Epithelial cell of esophagus (primary cell): ENCODE measurements at regions not wholly inside any gene's neighbourhood (a gene's known extent, or its start where the extent isn't known, plus 50 kb on each side); places are given as distances from the start of the nearest gene placed in this dataset.

ENCODE experiments used
- DNase-seq: peaks from one replicate; pipeline ENCODE4 v3.0.0; 2010; ENCODE audit warnings: low read depth
- H3K4me3 ChIP-seq: 2 replicates; pipeline ENCODE4 v1.5.1; 2011; ENCODE audit warnings: mild to moderate bottlenecking, low read length, control low read depth
- CTCF ChIP-seq: IDR thresholded peaks from 2 replicates; pipeline ENCODE4 v1.5.1; 2011; ENCODE audit warnings: low read depth, mild to moderate bottlenecking, low read length, control low read depth, inconsistent platforms; ENCODE audit not compliant: insufficient read depth; ENCODE audit errors: missing control alignments

GRCh38 chr7:1314908-1315450 lies 82.3 kb downstream of the UNCX start:
- DNase-seq, result no peak
- no peak overlapping the region for H3K4me3 ChIP-seq
- TF ChIP-seq CTCF, result no peak

- no peak for DNase-seq
- H3K4me3 ChIP-seq, result no peak overlapping the region
- no peak for TF ChIP-seq CTCF
Measured at GRCh38 chr7:1316086-1316485, 83.4 kb downstream of the UNCX start.

- TF ChIP-seq CTCF, result no peak
- DNase-seq, result no peak
- H3K4me3 ChIP-seq, result no peak overlapping the region
Measured at GRCh38 chr7:1317646-1318045, 85.0 kb downstream of the UNCX start.

GRCh38 chr7:1318051-1318450 lies 85.4 kb downstream of the UNCX start:
- no peak for DNase-seq
- H3K4me3 ChIP-seq, result no peak overlapping the region
- no peak for TF ChIP-seq CTCF

GRCh38 chr7:1318661-1319060 lies 86.0 kb downstream of the UNCX start:
- DNase-seq, result no peak
- no peak overlapping the region for H3K4me3 ChIP-seq
- TF ChIP-seq CTCF, result no peak

- no peak overlapping the region for H3K4me3 ChIP-seq
- DNase-seq, result no peak
- TF ChIP-seq CTCF, result no peak
Measured at GRCh38 chr7:1320616-1321240, 88.1 kb downstream of the UNCX start.
